ENCODE measurements at regions not wholly inside any gene's neighbourhood (a gene's known extent, or its start where the extent isn't known, plus 50 kb on each side); places are given as distances from the start of the nearest gene placed in this dataset.

- H3K9ac ChIP-seq = no peak overlapping the region
- no peaks in the 10 kb centered on the region for H3F3A ChIP-seq (ENCODE audit: low read depth)
- H3K36me3 ChIP-seq = no peaks in the 10 kb centered on the region
- TF ChIP-seq EZH2phosphoT487 (IDR thresholded peaks at IDR 0.05) (no peak), EZH2 (IDR thresholded peaks at IDR 0.05) (no peak)
- TF ChIP-seq, protein P1, sequence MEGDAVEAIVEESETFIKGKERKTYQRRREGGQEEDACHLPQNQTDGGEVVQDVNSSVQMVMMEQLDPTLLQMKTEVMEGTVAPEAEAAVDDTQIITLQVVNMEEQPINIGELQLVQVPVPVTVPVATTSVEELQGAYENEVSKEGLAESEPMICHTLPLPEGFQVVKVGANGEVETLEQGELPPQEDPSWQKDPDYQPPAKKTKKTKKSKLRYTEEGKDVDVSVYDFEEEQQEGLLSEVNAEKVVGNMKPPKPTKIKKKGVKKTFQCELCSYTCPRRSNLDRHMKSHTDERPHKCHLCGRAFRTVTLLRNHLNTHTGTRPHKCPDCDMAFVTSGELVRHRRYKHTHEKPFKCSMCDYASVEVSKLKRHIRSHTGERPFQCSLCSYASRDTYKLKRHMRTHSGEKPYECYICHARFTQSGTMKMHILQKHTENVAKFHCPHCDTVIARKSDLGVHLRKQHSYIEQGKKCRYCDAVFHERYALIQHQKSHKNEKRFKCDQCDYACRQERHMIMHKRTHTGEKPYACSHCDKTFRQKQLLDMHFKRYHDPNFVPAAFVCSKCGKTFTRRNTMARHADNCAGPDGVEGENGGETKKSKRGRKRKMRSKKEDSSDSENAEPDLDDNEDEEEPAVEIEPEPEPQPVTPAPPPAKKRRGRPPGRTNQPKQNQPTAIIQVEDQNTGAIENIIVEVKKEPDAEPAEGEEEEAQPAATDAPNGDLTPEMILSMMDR (IDR thresholded peaks at IDR 0.05) = peak; percentile 81
- H3K4me1 ChIP-seq = no peaks in the 10 kb centered on the region
- no peaks in the 10 kb centered on the region for H4K20me1 ChIP-seq (ENCODE audit: low read depth)
- H2AFZ ChIP-seq (replicated peaks) = peak overlapping the region; percentile 60
- H3K4me1 Mint-ChIP-seq = no peaks in the 10 kb centered on the region
- peak; percentile 35 for DNase-seq (ENCODE audit: low spot score)
- no peaks in the 10 kb centered on the region for H3K79me2 ChIP-seq (ENCODE audit: low read depth)
- H3K4me2 ChIP-seq = no peak overlapping the region
- no peak overlapping the region for H3K4me3 Mint-ChIP-seq
- no peak overlapping the region for H3K27ac Mint-ChIP-seq
- peaks cover 3% of the 10 kb centered on the region for H3K9me3 Mint-ChIP-seq
- H3K9me3 ChIP-seq (ENCODE audit: low read depth) = no peaks in the 10 kb centered on the region
- H3K4me3 ChIP-seq = no peak overlapping the region
- no peaks in the 10 kb centered on the region for H3K27me3 ChIP-seq
- H3K27ac ChIP-seq = no peak overlapping the region
- no peaks in the 10 kb centered on the region for H3K36me3 Mint-ChIP-seq
- H3K27me3 Mint-ChIP-seq (ENCODE audit: insufficient read depth, low read depth) = no peaks in the 10 kb centered on the region
Measured at GRCh38 chr13:68304286-68304893, 1074.3 kb upstream of the PCDH9 start.

DNA sequence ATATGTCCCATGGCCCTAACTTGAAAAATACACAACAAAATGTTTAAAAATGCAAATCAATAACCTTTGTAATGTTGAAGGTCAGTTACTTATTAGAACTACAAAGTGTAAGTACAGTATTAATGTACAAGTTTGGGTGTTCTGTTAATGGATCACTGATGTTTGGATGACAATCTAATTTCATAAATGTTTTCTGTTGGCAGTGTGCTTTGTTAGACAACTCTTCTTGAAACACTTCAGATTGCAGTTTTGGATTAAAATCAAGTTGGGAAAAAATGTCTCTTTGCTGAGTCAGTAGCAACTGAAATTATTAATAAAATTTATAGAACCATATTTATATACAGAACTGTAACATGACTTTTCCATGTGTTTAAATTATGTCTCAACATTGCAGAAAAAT is 1063.5 kb upstream of the PCDH9 start:
- H3K9me3 Mint-ChIP-seq = no peaks in the 10 kb centered on the region

DNA sequence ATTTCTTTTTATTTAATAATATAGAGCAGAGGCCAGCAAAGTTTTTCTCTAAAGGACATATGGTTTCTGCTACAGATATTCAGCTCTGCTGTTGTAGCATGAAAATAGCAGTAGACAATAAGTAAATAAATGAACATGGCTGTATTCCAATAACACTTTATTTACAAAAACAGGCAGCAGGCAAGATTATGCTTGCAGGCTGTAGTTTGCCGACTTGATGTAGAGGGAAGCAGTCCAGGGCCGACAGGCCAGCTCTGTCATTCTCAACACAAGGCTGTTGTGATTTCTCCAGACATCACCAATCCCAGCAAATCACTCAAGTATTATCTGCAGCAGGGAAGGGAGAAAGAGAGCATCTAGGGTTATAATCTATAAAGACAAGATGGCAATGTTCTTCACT is 1062.5 kb upstream of the PCDH9 start:
- Histone ChIP-seq H2AFZ (replicated peaks) (no peak overlapping the region), H3K9me3 (ENCODE audit: low read depth) (no peaks in the 10 kb centered on the region), H3K36me3 (no peaks in the 10 kb centered on the region), H3K4me2 (no peak overlapping the region), H3K9ac (no peak overlapping the region), H3F3A (ENCODE audit: low read depth) (no peaks in the 10 kb centered on the region), H3K4me1 (no peaks in the 10 kb centered on the region), H3K27me3 (no peaks in the 10 kb centered on the region), H3K4me3 (no peak overlapping the region), H3K79me2 (ENCODE audit: low read depth) (no peaks in the 10 kb centered on the region), H3K27ac (no peak overlapping the region), H4K20me1 (ENCODE audit: low read depth) (no peaks in the 10 kb centered on the region)
- Mint-ChIP-seq H3K36me3 (no peaks in the 10 kb centered on the region), H3K9me3 (no peaks in the 10 kb centered on the region), H3K27ac (no peak overlapping the region), H3K4me1 (no peaks in the 10 kb centered on the region), H3K4me3 (no peak overlapping the region), H3K27me3 (ENCODE audit: insufficient read depth, low read depth) (peaks cover 4% of the 10 kb centered on the region)
- TF ChIP-seq EZH2phosphoT487 (IDR thresholded peaks at IDR 0.05) (no peak), EZH2 (IDR thresholded peaks at IDR 0.05) (no peak)
- TF ChIP-seq, protein P1 (IDR thresholded peaks at IDR 0.05) = no peak
- no peak for DNase-seq (ENCODE audit: low spot score)

More for the DNA sequence above, 1063.5 kb upstream of the PCDH9 start:
- H3K27ac ChIP-seq = no peak overlapping the region
- no peak overlapping the region for H3K4me3 Mint-ChIP-seq
- H3K9ac ChIP-seq = no peak overlapping the region
- H3K79me2 ChIP-seq (ENCODE audit: low read depth) = no peaks in the 10 kb centered on the region
- DNase-seq (ENCODE audit: low spot score) = no peak
- H2AFZ ChIP-seq (replicated peaks) = no peak overlapping the region
- H3K4me1 Mint-ChIP-seq = no peaks in the 10 kb centered on the region
- no peaks in the 10 kb centered on the region for H3F3A ChIP-seq (ENCODE audit: low read depth)
- no peak overlapping the region for H3K4me3 ChIP-seq
- H3K4me2 ChIP-seq = no peak overlapping the region
- no peaks in the 10 kb centered on the region for H3K27me3 ChIP-seq
- no peak for TF ChIP-seq EZH2 (IDR thresholded peaks at IDR 0.05)
- TF ChIP-seq EZH2phosphoT487 (IDR thresholded peaks at IDR 0.05) = no peak
- TF ChIP-seq, protein P1 (IDR thresholded peaks at IDR 0.05) = no peak
- H3K27me3 Mint-ChIP-seq (ENCODE audit: insufficient read depth, low read depth) = peaks cover 4% of the 10 kb centered on the region
- no peaks in the 10 kb centered on the region for H3K36me3 Mint-ChIP-seq
- H4K20me1 ChIP-seq (ENCODE audit: low read depth) = no peaks in the 10 kb centered on the region
- no peaks in the 10 kb centered on the region for H3K9me3 ChIP-seq (ENCODE audit: low read depth)
- no peaks in the 10 kb centered on the region for H3K36me3 ChIP-seq
- no peak overlapping the region for H3K27ac Mint-ChIP-seq
- no peaks in the 10 kb centered on the region for H3K4me1 ChIP-seq

Measured in neural progenitor cell (in vitro differentiated cells).